GM19372 (cell line): ENCODE measurements at regions not wholly inside any gene's neighbourhood (a gene's known extent, or its start where the extent isn't known, plus 50 kb on each side); places are given as distances from the start of the nearest gene placed in this dataset.

Experiments
- ATAC-seq: cut with Tn5 transposase; IDR thresholded peaks from one replicate; pipeline ENCODE4 v1.9.1; 2021; ENCODE audit warnings: mild to moderate bottlenecking, low read depth, moderate library complexity; ENCODE audit not compliant: unreplicated experiment

- ATAC-seq = no peak
Observed at GRCh38 chr5:73232266-73233041, 59.5 kb downstream of the TMEM174 start.

GRCh38 chr5:73231246-73231778, 58.3 kb downstream of the TMEM174 start:
- ATAC-seq = no peak

GRCh38 chr5:73230264-73231245, 57.6 kb downstream of the TMEM174 start:
- no peak for ATAC-seq

- ATAC-seq = no peak
Observed at GRCh38 chr5:73229271-73229670, 56.3 kb downstream of the TMEM174 start.

- no peak for ATAC-seq
Observed at GRCh38 chr5:73228052-73228451, 55.1 kb downstream of the TMEM174 start.
